ENCODE measurements at regions not wholly inside any gene's neighbourhood (a gene's known extent, or its start where the extent isn't known, plus 50 kb on each side); places are given as distances from the start of the nearest gene placed in this dataset.

GRCh38 chr1:190595438-190595837 is 117.8 kb upstream of the BRINP3 start:
- Mint-ChIP-seq H3K9me3 (no peaks in the 10 kb centered on the region), H3K36me3 (ENCODE audit: low read depth) (no peaks in the 10 kb centered on the region), H3K27me3 (no peaks in the 10 kb centered on the region), H3K4me3 (no peak overlapping the region), H3K27ac (no peak overlapping the region), H3K4me1 (no peaks in the 10 kb centered on the region)
- CTCF ChIA-PET = no interaction called here
- no peak for ATAC-seq (ENCODE audit: low read depth)
- no peak for DNase-seq
- TF ChIP-seq CTCF (IDR thresholded peaks at IDR 0.05) = no peak
- POLR2A ChIA-PET = no interaction called here
- intact Hi-C loops (cut with micrococcal nuclease) = no loop called here

- Mint-ChIP-seq H3K9me3 (no peaks in the 10 kb centered on the region), H3K4me1 (no peaks in the 10 kb centered on the region), H3K27ac (no peak overlapping the region), H3K27me3 (no peaks in the 10 kb centered on the region), H3K36me3 (ENCODE audit: low read depth) (no peaks in the 10 kb centered on the region), H3K4me3 (no peak overlapping the region)
- TF ChIP-seq CTCF (IDR thresholded peaks at IDR 0.05) = no peak
- DNase-seq = no peak
- ATAC-seq (ENCODE audit: low read depth) = no peak
- ChIA-PET CTCF (no interaction called here), POLR2A (no interaction called here)
- intact Hi-C loops (cut with micrococcal nuclease) = no loop called here
Observed at GRCh38 chr1:190597294-190597693, 119.6 kb upstream of the BRINP3 start.

GRCh38 chr1:190599670-190600069 is 122.0 kb upstream of the BRINP3 start:
- intact Hi-C loops (cut with micrococcal nuclease) = no loop called here
- no peak for ATAC-seq (ENCODE audit: low read depth)
- Mint-ChIP-seq H3K4me3 (no peak overlapping the region), H3K4me1 (no peaks in the 10 kb centered on the region), H3K27me3 (no peaks in the 10 kb centered on the region), H3K36me3 (ENCODE audit: low read depth) (no peaks in the 10 kb centered on the region), H3K27ac (no peak overlapping the region), H3K9me3 (no peaks in the 10 kb centered on the region)
- TF ChIP-seq CTCF (IDR thresholded peaks at IDR 0.05) = no peak
- POLR2A ChIA-PET = no interaction called here
- CTCF ChIA-PET = no interaction called here
- DNase-seq = no peak

GRCh38 chr1:190602325-190602724 is 124.7 kb upstream of the BRINP3 start:
- DNase-seq = no peak
- POLR2A ChIA-PET = no interaction called here
- Mint-ChIP-seq H3K9me3 (no peaks in the 10 kb centered on the region), H3K27me3 (no peaks in the 10 kb centered on the region), H3K4me3 (no peak overlapping the region), H3K36me3 (ENCODE audit: low read depth) (no peaks in the 10 kb centered on the region), H3K4me1 (no peaks in the 10 kb centered on the region), H3K27ac (no peak overlapping the region)
- no peak for TF ChIP-seq CTCF (IDR thresholded peaks at IDR 0.05)
- CTCF ChIA-PET = no interaction called here
- intact Hi-C loops (cut with micrococcal nuclease) = no loop called here
- no peak for ATAC-seq (ENCODE audit: low read depth)

GRCh38 chr1:190608282-190608681 is 130.6 kb upstream of the BRINP3 start:
- ChIA-PET CTCF (no interaction called here), POLR2A (no interaction called here)
- intact Hi-C loops (cut with micrococcal nuclease) = no loop called here
- H3K27me3 Mint-ChIP-seq = no peaks in the 10 kb centered on the region
- no peak overlapping the region for H3K4me3 Mint-ChIP-seq
- H3K9me3 Mint-ChIP-seq = no peaks in the 10 kb centered on the region
- H3K4me1 Mint-ChIP-seq = no peaks in the 10 kb centered on the region
- H3K36me3 Mint-ChIP-seq (ENCODE audit: low read depth) = no peaks in the 10 kb centered on the region
- TF ChIP-seq CTCF (IDR thresholded peaks at IDR 0.05) = no peak
- DNase-seq (no peak), ATAC-seq (ENCODE audit: low read depth) (no peak)
- no peak overlapping the region for H3K27ac Mint-ChIP-seq
